SK-N-SH (cell line): ENCODE measurements at regions not wholly inside any gene's neighbourhood (a gene's known extent, or its start where the extent isn't known, plus 50 kb on each side); places are given as distances from the start of the nearest gene placed in this dataset.
A peak's percentile ranks its signal among the peaks of the same experiment; 100 is the strongest.

Experiments used
- CTCF ChIA-PET: fragments of 300-600, 350-600 bp; formaldehyde crosslinking; extraction: SDS; loops from one replicate; lab custom pipeline; 2021; lab: Yijun Ruan, JAX
- POLR2A ChIA-PET: fragments of 350-600 bp; sonication (Branson Sonifier 250); formaldehyde crosslinking; extraction: SDS; loops from one replicate; lab custom pipeline; 2020; ENCODE audit warnings: antibody characterized with exemption, inconsistent platforms; lab: Yijun Ruan, JAX
- DNase-seq: peaks from one replicate; pipeline ENCODE4 v3.0.0; 2012
- H2AFZ ChIP-seq: fragments of 200-600 bp; sonication (generic); 2 replicates; pipeline ENCODE4 v1.8.1; 2016; ENCODE audit warnings: antibody characterized with exemption, mild to moderate bottlenecking, low read depth
- H3F3A ChIP-seq: fragments of 200-600 bp; sonication (generic); replicated peaks from 2 replicates; pipeline ENCODE3; 2016; ENCODE audit warnings: antibody characterized with exemption, mild to moderate bottlenecking; ENCODE audit not compliant: insufficient read depth
- H3K27ac ChIP-seq, 2 experiments: fragments of 200-500 bp in 1 of 2; fragments of 200-600 bp in 1 of 2; sonication (Bioruptor generic) in 1 of 2; sonication (generic), shearing (Covaris generic) in 1 of 2; 2 replicates each; pipeline versions ENCODE4 v1.5.1 to v1.6.1; 2014 to 2016; ENCODE audit warnings: low read depth in 2 of 2, inconsistent platforms in 1 of 2, low read length in 1 of 2, mild to moderate bottlenecking in 1 of 2, mixed read lengths in 1 of 2
- H3K27me3 ChIP-seq: fragments of 200-600 bp; sonication (generic), shearing (Covaris generic); 2 replicates; pipeline ENCODE4 v1.6.1; 2016; ENCODE audit warnings: mixed run types; ENCODE audit not compliant: insufficient read depth
- H3K36me3 ChIP-seq, 2 experiments: fragments of 200-500 bp in 1 of 2; fragments of 200-600 bp in 1 of 2; sonication (Bioruptor generic) in 1 of 2; sonication (generic) in 1 of 2; replicated peaks in 1 of 2; 2 replicates each; pipeline versions ENCODE3 to v1.5.1; 2014 to 2016; ENCODE audit warnings: low read length in 1 of 2, mild to moderate bottlenecking in 1 of 2; ENCODE audit not compliant: insufficient read depth in 2 of 2, control insufficient read depth in 1 of 2
- H3K4me1 ChIP-seq, 2 experiments: fragments of 200-500 bp in 1 of 2; fragments of 200-600 bp in 1 of 2; sonication (Bioruptor generic) in 1 of 2; sonication (generic), shearing (Covaris generic) in 1 of 2; 2 replicates each; pipeline versions ENCODE4 v1.5.1 to v1.6.1; 2014 to 2016; ENCODE audit warnings: low read depth in 1 of 2, low read length in 1 of 2, mixed run types in 1 of 2; ENCODE audit not compliant: insufficient read depth in 2 of 2, control insufficient read depth in 1 of 2
- H3K4me2 ChIP-seq: fragments of 200-600 bp; sonication (generic), shearing (Covaris generic); 2 replicates; pipeline ENCODE4 v1.6.1; 2017; ENCODE audit warnings: mixed run types
- H3K4me3 ChIP-seq, 2 experiments: fragments of 200-500 bp in 1 of 2; fragments of 200-600 bp in 1 of 2; sonication (Bioruptor generic) in 1 of 2; sonication (generic), shearing (Covaris generic) in 1 of 2; 2 replicates each; pipeline versions ENCODE4 v1.5.1 to v1.8.1; 2014 to 2016; ENCODE audit warnings: low read depth in 2 of 2, inconsistent platforms in 1 of 2, low read length in 1 of 2, mild to moderate bottlenecking in 1 of 2, mixed read lengths in 1 of 2, moderate library complexity in 1 of 2
- H3K79me2 ChIP-seq: fragments of 200-600 bp; sonication (generic); 2 replicates; pipeline ENCODE4 v1.8.1; 2017; ENCODE audit warnings: mild to moderate bottlenecking; ENCODE audit not compliant: insufficient read depth
- H3K9ac ChIP-seq: fragments of 200-600 bp; sonication (generic); 2 replicates; pipeline ENCODE4 v1.6.1; 2017; ENCODE audit warnings: mixed run types
- H3K9me2 ChIP-seq: fragments of 200-600 bp; sonication (generic); 2 replicates; pipeline ENCODE4 v1.6.1; 2017; ENCODE audit warnings: mixed run types
- H3K9me3 ChIP-seq: fragments of 200-600 bp; sonication (generic); 2 replicates; pipeline ENCODE4 v1.6.1; 2017; ENCODE audit warnings: mixed run types, mild to moderate bottlenecking, moderate library complexity
- H4K20me1 ChIP-seq: fragments of 200-600 bp; sonication (generic); 2 replicates; pipeline ENCODE4 v1.6.1; 2017; ENCODE audit warnings: mild to moderate bottlenecking, mixed run types; ENCODE audit not compliant: insufficient read depth
- CHD2 ChIP-seq: fragments of 150-350 bp; IDR thresholded peaks from 2 replicates; pipeline ENCODE4 v1.6.1; 2018; ENCODE audit warnings: low read length; ENCODE audit not compliant: partially characterized antibody
- EP300 ChIP-seq, 2 experiments: IDR thresholded peaks; 2 replicates each; pipeline versions ENCODE4 v1.4.0 to v1.6.1; 2012; ENCODE audit warnings: borderline replicate concordance in 1 of 2, low read depth in 1 of 2, low read length in 1 of 2
- FOSL2 ChIP-seq: IDR thresholded peaks from 2 replicates; pipeline ENCODE4 v1.4.0; 2012; ENCODE audit warnings: low read depth, mild to moderate bottlenecking, moderate library complexity, borderline replicate concordance
- FOXM1 ChIP-seq: IDR thresholded peaks from 2 replicates; pipeline ENCODE4 v1.4.0; 2012; ENCODE audit warnings: low read depth, mild to moderate bottlenecking
- GABPA ChIP-seq: IDR thresholded peaks from 2 replicates; pipeline ENCODE4 v1.4.0; 2012; ENCODE audit warnings: low read depth, mild to moderate bottlenecking
- GATA2 ChIP-seq: sonication (generic); formaldehyde crosslinking; IDR thresholded peaks from 2 replicates; pipeline ENCODE4 v1.5.0; 2020; ENCODE audit warnings: mild to moderate bottlenecking, missing genetic modification reagents
- JUND ChIP-seq: IDR thresholded peaks from 2 replicates; pipeline ENCODE4 v1.4.0; 2012
- MAX ChIP-seq: IDR thresholded peaks from 2 replicates; pipeline ENCODE4 v1.4.0; 2012; ENCODE audit warnings: low read depth
- MEF2A ChIP-seq: IDR thresholded peaks from 2 replicates; pipeline ENCODE4 v1.4.0; 2012; ENCODE audit warnings: low read depth, borderline replicate concordance
- NRF1 ChIP-seq: IDR thresholded peaks from 2 replicates; pipeline ENCODE4 v1.6.1; 2012; ENCODE audit warnings: low read depth, mild to moderate bottlenecking, low read length
- POLR2AphosphoS5 ChIP-seq: IDR thresholded peaks from 2 replicates; pipeline ENCODE4 v1.6.1; 2012; ENCODE audit warnings: low read depth, low read length
- RCOR1 ChIP-seq: fragments of 150-350 bp; IDR thresholded peaks from 2 replicates; pipeline ENCODE4 v1.6.1; 2017; ENCODE audit warnings: antibody characterized with exemption, low read length
- SMC3 ChIP-seq: IDR thresholded peaks from 2 replicates; pipeline ENCODE4 v1.6.1; 2012; ENCODE audit warnings: low read depth, low read length, improper control_type of control experiment
- TAF1 ChIP-seq: IDR thresholded peaks from 2 replicates; pipeline ENCODE4 v1.6.1; 2012; ENCODE audit warnings: low read depth, mild to moderate bottlenecking, low read length, moderate library complexity, borderline replicate concordance
- TCF12 ChIP-seq: IDR thresholded peaks from 2 replicates; pipeline ENCODE4 v1.4.0; 2012
- TEAD4 ChIP-seq: IDR thresholded peaks from 2 replicates; pipeline ENCODE4 v1.4.0; 2012; ENCODE audit warnings: mild to moderate bottlenecking, borderline replicate concordance; ENCODE audit not compliant: insufficient read depth
- USF2 ChIP-seq: fragments of 150-350 bp; IDR thresholded peaks from 2 replicates; pipeline ENCODE4 v1.6.1; 2017; ENCODE audit warnings: antibody characterized with exemption, low read length, low read depth, borderline replicate concordance
- YY1 ChIP-seq: IDR thresholded peaks from 2 replicates; pipeline ENCODE4 v1.4.0; 2012; ENCODE audit warnings: low read depth, mild to moderate bottlenecking
- ZBTB33 ChIP-seq: IDR thresholded peaks from 2 replicates; pipeline ENCODE4 v1.4.0; 2012; ENCODE audit warnings: low read depth, borderline replicate concordance
- WGBS: methylation state at CpG from one replicate; pipeline ENCODE4 v1.1.6; 2017; ENCODE audit warnings: low lambda C conversion rate; 5-methylcytosine and 5-hydroxymethylcytosine counted together
- TF ChIP-seq, protein P1 (sequence below): fragments of 200-600 bp; sonication (generic); IDR thresholded peaks from 2 replicates; pipeline ENCODE4 v1.6.1; 2017; ENCODE audit warnings: antibody characterized with exemption, mild to moderate bottlenecking, moderate library complexity
- TF ChIP-seq, protein P2 (sequence below): fragments of 150-350 bp; IDR thresholded peaks from 2 replicates; pipeline ENCODE4 v1.6.1; 2016; ENCODE audit warnings: mild to moderate bottlenecking, low read depth, low read length

GRCh38 chr3:154799800-154800199 is 280.3 kb upstream of the MME start:
- TF ChIP-seq MEF2A (no peak), TEAD4 (no peak)
- no peaks in the 10 kb centered on the region for H3K79me2 ChIP-seq
- H3K9me2 ChIP-seq = no peaks in the 10 kb centered on the region
- no peak overlapping the region for H3K4me2 ChIP-seq
- no peaks in the 10 kb centered on the region for H3K27me3 ChIP-seq
- H2AFZ ChIP-seq = peak overlapping the region; percentile 48; the same call in 1 of the 2 replicates
- WGBS = 33% methylated on average over 2 of the region's 2 CpGs
- H3K9me3 ChIP-seq = peaks cover 6% of the 10 kb centered on the region; the same call in 1 of the 2 replicates
- peaks cover 0 to 3% of the 10 kb centered on the region in 2 experiments for H3K36me3 ChIP-seq
- H3K9ac ChIP-seq = no peak overlapping the region
- no peak for DNase-seq
- peaks cover 20% of the 10 kb centered on the region for H3F3A ChIP-seq
- peaks cover 0 to 10% of the 10 kb centered on the region in 2 experiments; a peak in 2 of 4 replicates for H3K4me1 ChIP-seq
- peak overlapping the region; percentile 15 to 60; a peak in 1 of 4 replicates for H3K27ac ChIP-seq
- ChIA-PET CTCF (no interaction called here), POLR2A (no interaction called here)
- no peak overlapping the region for H3K4me3 ChIP-seq
- H4K20me1 ChIP-seq = no peaks in the 10 kb centered on the region

- peak overlapping the region; percentile 41; the same call in 1 of the 2 replicates for H2AFZ ChIP-seq
- H3K4me3 ChIP-seq = no peak overlapping the region
- DNase-seq = no peak
- H3K36me3 ChIP-seq = no peaks in the 10 kb centered on the region
- no peaks in the 10 kb centered on the region for H3K79me2 ChIP-seq
- no peaks in the 10 kb centered on the region for H3K27me3 ChIP-seq
- ChIA-PET CTCF (no interaction called here), POLR2A (no interaction called here)
- H3F3A ChIP-seq = peaks cover 20% of the 10 kb centered on the region
- 5% methylated on average over 2 of the region's 2 CpGs for WGBS
- peak overlapping the region; percentile 54; the same call in 1 of the 2 replicates for H3K4me2 ChIP-seq
- no peaks in the 10 kb centered on the region for H3K9me3 ChIP-seq
- peak overlapping the region; percentile 37; the same call in 1 of the 2 replicates for H3K9ac ChIP-seq
- H3K4me1 ChIP-seq = peaks cover 0 to 10% of the 10 kb centered on the region in 2 experiments; a peak in 2 of 4 replicates
- peak overlapping the region; percentile 67 to 79; a peak in 3 of 4 replicates for H3K27ac ChIP-seq
- no peaks in the 10 kb centered on the region for H3K9me2 ChIP-seq
- H4K20me1 ChIP-seq = no peaks in the 10 kb centered on the region
- TF ChIP-seq TAF1 = 0 out of 2 replicates have a peak, but pooled peaks have one; percentile 17
- peak; percentile 49 for TF ChIP-seq TEAD4
- peak; percentile 75 for TF ChIP-seq TCF12
- no peak for TF ChIP-seq RCOR1
- no peak for TF ChIP-seq CHD2
- TF ChIP-seq NRF1 = no peak
- TF ChIP-seq YY1 = no peak
- TF ChIP-seq ZBTB33 = no peak
- peak; percentile 20; the same call in 1 of the 2 replicates for TF ChIP-seq POLR2AphosphoS5
- peak; percentile 71; the same call in 1 of the 2 replicates for TF ChIP-seq FOSL2
- TF ChIP-seq GATA2 = no peak
- TF ChIP-seq JUND = peak; percentile 60
- TF ChIP-seq, protein P1, sequence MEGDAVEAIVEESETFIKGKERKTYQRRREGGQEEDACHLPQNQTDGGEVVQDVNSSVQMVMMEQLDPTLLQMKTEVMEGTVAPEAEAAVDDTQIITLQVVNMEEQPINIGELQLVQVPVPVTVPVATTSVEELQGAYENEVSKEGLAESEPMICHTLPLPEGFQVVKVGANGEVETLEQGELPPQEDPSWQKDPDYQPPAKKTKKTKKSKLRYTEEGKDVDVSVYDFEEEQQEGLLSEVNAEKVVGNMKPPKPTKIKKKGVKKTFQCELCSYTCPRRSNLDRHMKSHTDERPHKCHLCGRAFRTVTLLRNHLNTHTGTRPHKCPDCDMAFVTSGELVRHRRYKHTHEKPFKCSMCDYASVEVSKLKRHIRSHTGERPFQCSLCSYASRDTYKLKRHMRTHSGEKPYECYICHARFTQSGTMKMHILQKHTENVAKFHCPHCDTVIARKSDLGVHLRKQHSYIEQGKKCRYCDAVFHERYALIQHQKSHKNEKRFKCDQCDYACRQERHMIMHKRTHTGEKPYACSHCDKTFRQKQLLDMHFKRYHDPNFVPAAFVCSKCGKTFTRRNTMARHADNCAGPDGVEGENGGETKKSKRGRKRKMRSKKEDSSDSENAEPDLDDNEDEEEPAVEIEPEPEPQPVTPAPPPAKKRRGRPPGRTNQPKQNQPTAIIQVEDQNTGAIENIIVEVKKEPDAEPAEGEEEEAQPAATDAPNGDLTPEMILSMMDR = no peak
- TF ChIP-seq FOXM1 = peak; percentile 35; the same call in 1 of the 2 replicates
- no peak for TF ChIP-seq GABPA
- TF ChIP-seq, protein P2, sequence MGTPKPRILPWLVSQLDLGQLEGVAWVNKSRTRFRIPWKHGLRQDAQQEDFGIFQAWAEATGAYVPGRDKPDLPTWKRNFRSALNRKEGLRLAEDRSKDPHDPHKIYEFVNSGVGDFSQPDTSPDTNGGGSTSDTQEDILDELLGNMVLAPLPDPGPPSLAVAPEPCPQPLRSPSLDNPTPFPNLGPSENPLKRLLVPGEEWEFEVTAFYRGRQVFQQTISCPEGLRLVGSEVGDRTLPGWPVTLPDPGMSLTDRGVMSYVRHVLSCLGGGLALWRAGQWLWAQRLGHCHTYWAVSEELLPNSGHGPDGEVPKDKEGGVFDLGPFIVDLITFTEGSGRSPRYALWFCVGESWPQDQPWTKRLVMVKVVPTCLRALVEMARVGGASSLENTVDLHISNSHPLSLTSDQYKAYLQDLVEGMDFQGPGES = no peak
- TF ChIP-seq USF2 = no peak
- no peak for TF ChIP-seq SMC3
- TF ChIP-seq MEF2A = no peak
- peak in 1 of 2 experiments; percentile 70; a peak in 1 of 4 replicates for TF ChIP-seq EP300 (IDR thresholded peaks at IDR 0.05; ENCODE audit: borderline replicate concordance in 1 of 2, low read depth in 1 of 2, low read length in 1 of 2)
- 0 out of 2 replicates have a peak, but pooled peaks have one; percentile 18 for TF ChIP-seq MAX
Measured at GRCh38 chr3:154795582-154795981, 284.5 kb upstream of the MME start.
